GM19395 (cell line): ENCODE measurements at regions not wholly inside any gene's neighbourhood (a gene's known extent, or its start where the extent isn't known, plus 50 kb on each side); places are given as distances from the start of the nearest gene placed in this dataset.
"Not testable (repeated sequence)": the region's sequence is repeated elsewhere in the genome, so short reads cannot be mapped to it uniquely, and the experiment has no call there.

Source experiments
- ATAC-seq: cut with Tn5 transposase; IDR thresholded peaks from one replicate; pipeline ENCODE4 v1.9.1; 2021; ENCODE audit warnings: mild to moderate bottlenecking, moderate library complexity; ENCODE audit not compliant: unreplicated experiment

DNA sequence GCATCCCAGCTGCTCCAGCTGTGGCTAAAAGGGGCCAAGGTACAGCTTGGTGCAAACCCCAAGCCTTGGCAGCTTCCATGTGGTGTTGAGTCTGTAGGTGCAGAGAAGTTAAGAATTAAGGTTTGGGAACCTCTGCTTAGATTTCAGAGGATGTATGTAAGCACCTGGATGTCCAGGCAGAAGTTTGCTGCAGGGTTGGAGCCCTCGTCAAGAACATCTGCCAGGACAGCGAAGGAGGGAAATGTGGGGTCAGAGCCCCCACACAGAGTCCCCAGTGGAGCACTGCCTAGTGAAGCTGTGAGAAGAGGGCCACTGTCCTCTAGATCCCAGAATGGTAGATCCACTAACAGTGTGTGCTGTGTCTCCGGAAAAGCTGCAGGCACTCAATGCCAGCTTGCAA, 236.2 kb upstream of the ADRA1B start:
- no peak for ATAC-seq

DNA sequence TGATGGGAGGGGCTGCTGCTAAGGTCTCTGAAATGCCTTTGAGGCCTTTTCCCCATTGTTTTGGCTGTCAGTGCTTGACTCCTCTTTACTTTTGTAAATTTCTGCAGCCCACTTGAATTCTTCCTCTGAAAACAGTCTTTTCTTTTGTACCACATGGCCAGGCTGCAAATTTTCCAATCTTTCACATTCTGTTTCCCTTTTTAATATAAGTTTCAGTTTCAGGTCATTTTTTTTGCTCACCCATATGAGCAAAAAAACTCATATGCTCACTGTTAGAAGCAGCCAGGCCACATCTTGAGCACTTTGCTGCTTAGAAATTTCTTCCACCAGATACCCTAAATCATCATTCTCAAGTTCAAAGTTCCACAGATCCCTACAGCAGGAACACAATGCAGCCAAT, 234.6 kb upstream of the ADRA1B start:
- no peak for ATAC-seq

DNA sequence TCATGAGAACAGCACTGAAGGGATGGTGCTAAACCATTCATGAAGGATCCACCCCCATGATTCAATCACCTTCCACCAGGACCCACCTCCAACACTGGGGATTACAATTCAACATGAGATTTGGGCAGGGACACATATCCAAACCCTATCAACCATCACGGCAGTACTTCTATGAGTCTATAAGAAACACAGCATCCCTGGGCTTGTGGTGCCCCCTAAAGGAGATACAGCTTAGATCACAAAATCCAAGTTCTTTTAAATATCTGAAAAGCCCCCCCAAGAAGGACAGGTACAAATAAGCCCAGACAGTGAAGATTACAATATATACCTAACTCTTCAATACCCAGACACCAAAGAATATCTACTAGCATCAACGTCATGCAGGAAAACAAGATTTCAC, 233.7 kb upstream of the ADRA1B start:
- ATAC-seq = no peak

DNA sequence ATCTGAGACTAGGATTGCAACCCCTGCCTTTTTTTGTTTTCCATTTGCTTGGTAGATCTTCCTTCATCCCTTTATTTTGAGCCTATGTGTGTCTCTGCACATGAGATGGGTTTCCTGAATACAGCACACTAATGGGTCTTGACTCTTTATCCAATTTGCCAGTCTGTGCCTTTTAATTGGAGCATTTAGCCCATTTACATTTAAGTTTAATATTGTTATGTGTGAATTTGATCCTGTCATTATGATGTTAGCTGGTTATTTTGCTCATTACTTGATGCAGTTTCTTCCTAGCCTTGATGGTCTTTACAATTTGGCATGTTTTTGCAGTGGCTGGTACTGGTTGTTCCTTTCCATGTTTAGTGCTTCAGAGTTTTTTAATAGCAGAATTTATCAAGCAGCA, 228.4 kb upstream of the ADRA1B start:
- ATAC-seq = not testable (repeated sequence)

DNA sequence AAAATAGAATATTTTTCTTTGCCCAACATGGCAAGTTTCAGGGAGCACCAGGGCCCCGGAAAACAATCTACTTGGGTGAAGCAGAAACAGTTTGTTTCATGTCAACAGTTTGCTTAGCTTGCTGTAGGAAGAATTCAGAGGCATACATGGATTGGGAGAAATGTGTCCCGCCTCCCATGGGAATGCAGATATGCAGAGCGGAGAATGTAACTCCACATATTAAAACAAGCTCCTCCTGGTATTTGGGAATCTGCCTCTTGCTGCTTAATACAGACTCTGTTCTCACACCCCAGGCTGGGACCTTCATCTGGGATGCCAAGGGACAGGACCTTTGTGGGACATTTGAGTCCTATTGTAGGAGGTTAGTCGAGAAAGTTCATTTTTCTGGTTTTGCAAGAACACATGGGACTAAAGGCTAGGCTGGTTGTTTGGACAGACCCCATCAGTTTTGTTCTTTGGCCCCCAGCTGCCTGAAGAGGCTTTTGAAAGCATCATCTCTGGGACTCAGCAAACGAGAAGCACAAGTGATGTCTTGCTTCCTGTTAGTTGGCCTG, 220.5 kb upstream of the ADRA1B start:
- ATAC-seq = no peak

DNA sequence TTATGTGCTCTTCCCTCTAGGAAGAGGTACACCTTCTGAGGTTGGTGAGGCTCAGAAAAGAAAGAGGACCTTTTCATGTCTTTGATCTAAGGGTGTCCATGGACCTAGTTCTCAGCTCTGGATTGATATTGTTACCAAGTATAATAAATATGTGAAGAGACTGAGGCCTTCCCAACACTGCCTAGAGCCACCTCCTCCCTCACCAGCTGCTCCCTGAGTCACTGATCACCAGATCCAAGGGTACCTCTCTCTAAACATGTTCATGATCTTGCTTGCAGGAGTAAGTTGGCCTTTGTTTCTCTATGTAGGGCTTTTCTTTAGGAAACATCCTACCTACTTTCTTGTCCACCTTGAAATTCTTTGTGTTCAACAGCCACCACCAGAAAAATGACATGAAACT, 218.8 kb upstream of the ADRA1B start:
- ATAC-seq = no peak

DNA sequence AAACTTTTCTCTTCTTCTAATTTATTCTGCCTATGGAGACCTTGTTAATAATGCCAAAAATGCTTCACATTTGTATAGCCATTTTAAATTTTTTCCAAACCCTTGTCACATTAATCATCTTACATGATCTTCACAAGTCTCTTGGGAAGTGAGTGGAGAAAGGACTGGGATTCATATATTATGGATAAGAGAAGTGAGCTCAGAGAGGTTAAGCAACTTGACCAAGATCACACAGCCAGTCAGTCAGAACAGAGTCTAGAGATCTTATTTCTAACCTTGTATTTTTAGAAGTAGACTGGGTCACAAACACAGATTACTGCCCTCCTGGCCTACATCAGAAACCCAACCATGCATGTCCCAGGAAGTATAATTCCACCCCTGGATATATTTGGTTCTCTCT, 218.0 kb upstream of the ADRA1B start:
- no peak for ATAC-seq

DNA sequence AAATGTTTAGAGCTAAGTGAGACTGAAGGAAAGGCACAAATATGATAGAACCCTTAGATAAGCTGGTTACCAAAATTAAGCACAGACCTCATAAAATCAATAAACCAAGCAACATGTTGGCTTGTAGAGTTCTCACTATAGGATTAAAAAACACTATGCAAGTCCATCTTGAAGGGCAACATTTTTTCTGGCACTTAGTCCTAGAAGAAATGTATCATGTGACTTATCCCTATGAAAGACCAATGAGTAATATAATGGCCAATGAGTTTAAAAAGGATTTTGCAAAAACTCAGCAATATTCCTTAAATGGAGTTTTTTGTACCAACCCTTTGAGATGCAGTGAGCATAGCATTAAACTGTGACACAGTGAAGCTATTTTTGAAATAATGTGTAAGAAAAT, 216.3 kb upstream of the ADRA1B start:
- no peak for ATAC-seq

DNA sequence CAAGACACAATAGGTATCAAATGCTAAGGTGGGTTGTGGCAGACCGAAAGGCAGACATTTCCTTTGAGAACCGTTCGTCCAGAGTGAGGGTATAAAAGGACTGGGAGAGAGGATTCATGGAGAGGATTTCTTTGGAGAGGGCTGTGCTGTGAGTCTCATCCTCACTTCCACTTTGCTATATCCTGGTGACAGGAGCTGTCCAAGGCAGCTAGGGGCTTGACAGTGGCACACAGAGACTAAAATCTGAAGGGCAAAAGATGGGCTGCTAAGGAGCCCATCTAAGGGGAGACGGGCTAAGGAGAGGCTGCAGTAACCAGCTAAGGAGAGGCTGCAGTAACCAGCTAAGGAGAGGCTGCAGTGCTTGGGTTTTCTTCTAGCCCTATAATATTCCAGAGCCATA, 214.0 kb upstream of the ADRA1B start:
- ATAC-seq = no peak

DNA sequence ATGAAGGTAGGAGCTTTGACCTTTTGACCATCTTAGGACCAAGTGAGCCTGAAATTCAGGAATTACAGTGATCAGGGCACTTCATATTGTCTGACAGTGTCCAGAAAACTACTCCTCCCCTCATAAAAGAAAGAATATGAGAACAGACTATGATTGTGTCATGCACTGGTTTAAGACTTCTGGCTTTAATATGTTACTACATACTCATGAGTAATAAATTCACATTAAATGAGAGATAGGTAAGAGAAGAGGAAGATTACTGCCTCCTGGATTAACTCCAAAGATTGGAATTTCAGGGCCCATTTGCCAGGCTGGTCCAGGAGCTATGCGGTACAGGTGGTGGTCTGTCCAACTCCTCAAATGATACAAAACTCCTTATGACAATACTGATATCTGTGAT, 213.5 kb upstream of the ADRA1B start:
- ATAC-seq = no peak

DNA sequence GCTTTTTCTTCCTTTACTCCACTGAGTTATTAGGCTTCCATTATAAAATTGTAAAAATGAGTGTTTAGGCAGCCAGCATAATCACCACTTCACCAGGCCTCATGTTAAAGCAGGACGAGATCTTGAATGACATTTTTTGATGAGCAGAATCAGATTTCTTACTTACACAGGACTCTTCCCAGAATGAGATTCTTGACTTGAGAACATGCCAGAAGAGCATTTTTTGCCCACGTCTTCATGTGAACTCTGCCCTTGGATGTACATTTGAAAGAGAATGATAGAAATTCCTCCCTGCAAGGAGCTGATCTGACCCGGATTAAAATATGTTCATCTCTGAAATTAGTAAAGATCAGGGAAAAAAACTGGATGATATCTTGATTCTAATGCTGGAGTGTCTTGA, 212.1 kb upstream of the ADRA1B start:
- no peak for ATAC-seq

DNA sequence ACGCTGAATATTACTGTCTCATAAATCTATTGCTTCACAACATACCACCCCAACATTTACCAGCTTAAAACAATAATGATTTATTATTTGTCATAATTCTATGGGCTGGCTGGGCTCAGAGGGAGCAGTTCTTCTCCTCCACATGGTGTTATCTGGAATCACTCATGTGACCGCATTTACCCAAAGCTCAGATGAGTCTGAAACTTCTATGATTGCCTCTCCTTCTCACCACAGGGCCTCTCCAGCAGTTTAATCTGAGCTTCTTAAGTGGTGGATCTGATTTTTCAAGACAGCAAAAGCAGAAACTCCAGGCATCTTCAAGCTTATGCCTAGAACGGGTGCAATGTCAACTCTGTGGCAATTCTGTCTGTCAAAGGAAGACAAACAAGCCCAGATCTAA, 210.3 kb upstream of the ADRA1B start:
- ATAC-seq = no peak

DNA sequence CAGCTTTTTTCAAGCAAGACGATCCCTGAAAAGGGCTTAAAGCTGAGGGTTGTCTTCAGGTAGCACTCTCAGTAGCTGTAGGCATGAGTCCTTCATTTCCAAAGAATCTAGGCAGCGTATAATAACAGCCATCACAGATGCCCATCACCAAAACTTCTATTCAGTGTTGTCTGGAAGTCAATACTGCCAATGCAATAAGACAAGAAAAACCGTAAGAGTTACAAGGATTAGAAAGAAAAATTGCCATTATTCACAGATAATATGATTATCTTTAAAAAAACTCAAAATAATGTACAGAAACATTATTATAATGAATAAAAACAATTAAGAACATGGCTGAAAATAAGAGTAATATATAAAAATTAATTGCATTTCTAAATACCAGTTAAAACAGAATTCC, 208.2 kb upstream of the ADRA1B start:
- no peak for ATAC-seq

DNA sequence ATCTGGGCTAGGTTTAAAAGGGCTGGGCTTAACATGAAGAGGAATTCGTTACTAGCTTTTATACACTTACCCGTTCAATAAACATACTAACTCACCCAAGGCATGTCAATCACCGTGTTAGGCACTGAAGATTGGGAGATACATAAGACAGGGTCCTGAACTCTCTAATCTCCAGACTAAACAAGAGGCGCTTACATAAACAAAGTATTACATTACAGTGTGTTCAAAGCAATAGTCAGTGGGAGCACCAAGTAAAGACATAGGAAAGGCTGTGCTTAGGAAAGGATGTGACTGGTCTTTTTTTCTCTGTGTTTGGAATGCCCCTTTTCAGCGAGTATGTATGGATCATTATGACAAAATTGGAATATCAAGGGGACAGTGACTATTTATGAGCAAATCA, 203.6 kb upstream of the ADRA1B start:
- no peak for ATAC-seq

DNA sequence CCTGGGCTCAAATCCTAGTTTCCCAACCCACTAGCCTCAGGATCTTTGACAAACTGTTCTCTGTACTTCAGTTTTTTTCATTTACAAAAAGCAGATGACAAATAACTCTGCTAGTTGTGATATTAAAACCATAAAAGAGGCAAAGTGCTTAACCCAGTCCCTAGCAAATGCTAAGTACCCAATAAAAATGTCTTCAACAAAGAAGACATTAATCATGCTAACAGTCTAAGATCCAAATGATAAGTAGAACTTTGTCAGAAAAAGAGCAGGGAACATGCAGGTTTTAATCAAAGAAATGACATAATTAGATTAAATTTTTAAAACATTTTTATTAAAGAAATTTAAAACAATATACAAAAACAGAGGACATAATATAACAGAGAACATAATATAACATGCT, 203.0 kb upstream of the ADRA1B start:
- no peak for ATAC-seq

DNA sequence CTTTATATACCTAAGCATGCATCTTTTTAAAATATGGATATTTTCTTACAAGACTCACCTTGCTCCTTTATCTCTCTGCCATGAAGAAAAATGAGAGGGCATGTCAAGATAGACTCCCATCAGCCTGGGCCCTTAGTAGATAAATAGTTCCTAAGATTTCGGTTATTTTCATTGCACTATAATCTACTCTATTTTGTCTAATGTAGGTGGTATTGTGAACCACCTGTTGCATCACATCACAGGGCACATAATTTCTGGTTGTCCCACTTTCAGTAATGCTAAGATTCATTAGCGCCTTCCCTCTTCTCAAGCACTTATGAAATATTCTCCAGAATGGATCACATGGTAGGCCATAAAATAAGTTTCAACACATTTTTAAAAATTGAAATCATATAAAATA, 202.5 kb upstream of the ADRA1B start:
- ATAC-seq = no peak

DNA sequence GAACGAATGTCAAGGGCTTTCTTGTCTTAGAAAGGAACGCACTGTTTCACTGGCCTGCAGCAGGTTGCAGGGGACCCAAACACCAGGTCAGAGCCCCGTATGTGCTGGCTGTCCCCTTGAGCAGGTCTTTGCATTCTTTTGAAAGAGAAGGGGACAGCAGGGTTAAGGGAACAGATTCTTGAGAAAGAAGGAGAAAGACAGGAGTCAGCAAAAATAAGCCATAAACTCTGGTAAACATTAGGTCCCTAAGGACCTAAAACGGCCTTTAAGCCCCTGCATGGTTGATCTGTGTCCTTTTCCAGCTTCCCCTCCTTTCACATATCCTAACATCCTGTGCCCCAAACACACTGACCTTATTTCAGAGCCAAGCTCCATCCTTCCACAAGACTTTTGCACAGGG, 190.8 kb upstream of the ADRA1B start:
- no peak for ATAC-seq

DNA sequence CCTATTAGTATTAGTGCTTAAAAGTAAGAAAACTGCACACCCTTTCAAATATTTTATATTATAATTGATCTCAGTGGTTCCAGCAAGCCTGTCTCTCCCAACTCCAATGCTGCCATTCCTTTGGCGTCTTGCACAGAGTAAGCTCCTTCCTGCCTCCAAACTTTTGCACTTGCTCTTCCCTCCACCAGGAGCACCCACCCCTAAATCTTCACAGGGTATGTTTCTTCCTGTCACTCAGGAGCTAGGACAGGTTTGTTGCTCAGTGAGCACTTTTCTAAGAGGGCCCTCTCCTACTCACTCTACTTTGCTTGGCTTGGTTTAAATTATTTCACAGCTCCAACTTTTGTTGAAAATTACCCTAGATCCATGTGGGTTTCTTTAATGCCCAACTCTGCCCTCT, 189.1 kb upstream of the ADRA1B start:
- no peak for ATAC-seq

DNA sequence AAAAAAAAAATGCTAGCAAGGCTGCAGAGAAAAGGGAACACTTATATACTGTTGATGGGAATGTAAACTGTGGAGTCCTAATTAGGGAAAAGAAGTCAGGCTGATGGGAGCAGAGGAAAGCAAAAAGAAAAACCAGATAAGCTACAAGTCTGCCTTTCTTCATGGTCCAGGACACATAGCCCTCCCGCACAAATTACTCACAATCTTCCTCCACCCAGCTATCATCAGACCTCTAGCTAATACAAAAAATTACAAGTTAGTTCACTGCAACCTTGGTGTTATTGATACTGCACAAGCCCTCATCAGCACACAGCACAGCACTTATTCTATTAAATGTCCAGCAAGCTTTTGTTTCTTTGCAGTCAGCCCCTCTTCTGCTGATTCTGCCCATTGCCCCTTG, 186.0 kb upstream of the ADRA1B start:
- no peak for ATAC-seq

DNA sequence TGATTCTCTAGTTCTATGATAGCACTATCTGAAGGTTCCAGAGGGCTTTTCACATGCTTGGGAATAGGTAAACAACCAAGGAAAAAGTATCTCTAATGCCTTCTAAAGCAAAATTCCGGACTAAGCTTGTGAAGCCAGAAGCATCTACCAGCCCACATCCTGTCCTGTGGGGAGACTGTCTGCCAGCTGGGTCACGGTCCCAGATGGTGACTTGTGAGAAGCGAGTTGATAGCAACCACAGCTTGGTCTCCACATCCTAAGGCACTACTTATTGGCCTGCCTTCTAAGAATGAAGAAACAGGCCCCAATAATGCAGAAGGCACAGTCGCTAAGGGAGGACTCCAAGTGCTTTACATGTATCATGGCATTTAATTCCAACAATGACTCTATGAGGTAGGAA, 184.1 kb upstream of the ADRA1B start:
- no peak for ATAC-seq

DNA sequence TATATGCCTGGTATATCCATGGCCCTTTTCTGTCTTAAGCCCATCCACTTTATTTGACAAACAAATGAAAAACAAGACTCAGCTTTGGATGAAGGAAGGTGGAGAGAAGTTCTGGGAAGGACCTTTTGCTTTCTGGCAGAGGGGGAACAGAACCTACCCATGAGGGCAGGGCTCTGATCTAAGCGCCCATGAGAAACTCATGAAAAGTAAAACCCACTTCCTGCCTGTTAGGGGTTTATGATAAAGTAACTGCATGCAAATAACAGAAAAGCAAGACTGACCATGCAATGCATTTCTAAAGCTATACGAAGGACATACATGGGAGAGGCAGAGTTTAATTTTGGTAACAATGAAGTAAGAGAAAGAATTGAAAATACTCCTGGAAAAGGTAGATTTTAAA, 181.9 kb upstream of the ADRA1B start:
- no peak for ATAC-seq

DNA sequence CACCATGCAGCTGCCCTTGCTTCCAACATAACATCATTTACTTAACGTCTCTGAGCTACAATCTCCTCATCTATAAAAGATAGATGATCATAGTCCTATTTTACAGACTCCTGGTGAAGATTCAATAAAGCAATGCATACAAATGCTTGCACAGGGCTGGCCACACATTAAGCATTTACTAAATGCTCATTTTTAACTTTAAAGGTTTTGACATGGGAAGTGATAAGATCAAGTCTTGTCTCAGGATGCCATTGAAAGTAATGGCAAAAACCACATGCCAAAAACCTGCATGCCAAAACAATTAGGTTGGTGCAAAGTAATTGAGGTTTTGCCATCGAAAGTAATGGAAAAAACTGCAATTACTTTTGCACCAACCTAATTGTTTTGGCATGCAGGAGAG, 181.2 kb upstream of the ADRA1B start:
- no peak for ATAC-seq

DNA sequence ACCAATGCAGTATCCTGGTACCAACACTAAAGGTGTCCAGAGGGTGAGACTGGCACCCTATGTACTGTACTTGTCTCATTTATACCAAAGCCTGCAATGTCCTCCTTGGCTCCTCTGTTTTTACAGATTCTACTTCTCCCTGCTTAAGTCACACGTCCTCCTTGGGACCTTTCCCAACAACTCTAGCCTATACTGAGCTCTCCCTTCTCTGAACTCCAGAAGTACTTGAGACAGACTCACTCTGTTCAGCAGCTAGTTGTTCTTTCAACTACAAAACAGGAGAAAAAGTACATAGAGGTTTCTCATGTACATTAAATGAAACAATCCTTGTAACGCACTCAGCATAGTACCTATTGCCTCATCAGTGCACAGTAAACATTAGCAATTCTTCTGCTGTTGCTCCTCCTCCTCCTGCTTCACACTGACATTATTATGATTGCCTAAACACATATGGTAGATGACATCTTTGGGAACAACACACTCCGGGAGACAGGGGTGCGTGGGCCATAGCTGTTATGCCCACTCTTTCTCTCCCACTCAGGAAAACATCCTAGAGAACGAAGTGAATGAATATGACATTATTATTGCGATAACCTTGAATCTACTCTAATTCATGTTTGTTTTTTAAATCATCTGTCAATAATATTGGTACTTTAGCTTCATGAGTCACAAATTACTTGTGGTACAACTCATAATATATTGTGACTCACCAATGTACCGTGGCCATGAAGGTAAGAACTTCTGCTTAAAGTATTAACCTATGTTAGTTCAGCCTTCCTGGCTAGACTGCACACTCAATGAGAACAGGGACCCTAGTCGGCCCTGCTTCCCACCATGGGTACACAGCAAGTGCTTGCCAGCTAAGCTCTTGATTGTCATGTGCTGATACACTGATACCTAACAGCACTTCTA, 180.3 kb upstream of the ADRA1B start:
- no peak for ATAC-seq
